ENCODE measurements at regions not wholly inside any gene's neighbourhood (a gene's known extent, or its start where the extent isn't known, plus 50 kb on each side); places are given as distances from the start of the nearest gene placed in this dataset.
A peak's percentile ranks its signal among the peaks of the same experiment; 100 is the strongest.

DNA sequence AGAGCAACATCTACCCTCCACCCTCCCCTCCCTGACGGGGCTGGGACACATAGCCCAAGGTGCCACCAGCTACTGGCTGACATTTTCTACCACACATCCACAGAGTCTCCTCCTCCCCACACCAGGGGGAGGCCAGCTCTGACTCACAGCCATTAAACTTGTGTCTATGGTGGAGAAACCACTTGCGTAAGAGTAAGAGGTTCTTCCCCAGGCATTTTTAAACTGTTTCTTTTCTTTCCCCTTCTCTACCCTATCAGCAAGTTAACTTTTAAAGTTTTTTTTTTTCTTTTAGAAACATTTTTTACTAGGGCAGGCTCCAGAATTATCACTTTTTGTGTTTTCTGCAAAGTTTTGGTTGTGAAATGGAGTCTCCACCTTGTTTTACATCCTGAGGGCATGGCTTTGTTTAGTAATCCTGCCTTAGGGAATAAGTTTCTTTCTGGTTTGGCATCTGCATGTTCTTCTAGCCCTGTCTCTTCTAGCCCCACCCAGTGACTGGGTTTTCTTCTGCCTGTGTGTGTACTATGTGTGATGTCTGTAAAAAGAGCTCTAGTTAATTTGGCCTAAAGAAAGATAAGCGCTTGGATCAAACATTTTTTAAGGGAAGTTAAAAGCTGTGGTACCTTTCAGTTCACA, 148.8 kb upstream of the GADL1 start:
- Histone ChIP-seq H3K4me1 (no peaks in the 10 kb centered on the region), H3K4me3 (no peak overlapping the region), H3K27me3 (ENCODE audit: low read depth) (no peaks in the 10 kb centered on the region), H3K36me3 (replicated peaks) (no peaks in the 10 kb centered on the region), H3K9me3 (no peaks in the 10 kb centered on the region)
- in situ Hi-C loops (cut with MboI; ENCODE audit: low sequenced_read_pairs): no loop called here
- DNase-seq (ENCODE audit: low spot score in 2 of 2): no peak

DNA sequence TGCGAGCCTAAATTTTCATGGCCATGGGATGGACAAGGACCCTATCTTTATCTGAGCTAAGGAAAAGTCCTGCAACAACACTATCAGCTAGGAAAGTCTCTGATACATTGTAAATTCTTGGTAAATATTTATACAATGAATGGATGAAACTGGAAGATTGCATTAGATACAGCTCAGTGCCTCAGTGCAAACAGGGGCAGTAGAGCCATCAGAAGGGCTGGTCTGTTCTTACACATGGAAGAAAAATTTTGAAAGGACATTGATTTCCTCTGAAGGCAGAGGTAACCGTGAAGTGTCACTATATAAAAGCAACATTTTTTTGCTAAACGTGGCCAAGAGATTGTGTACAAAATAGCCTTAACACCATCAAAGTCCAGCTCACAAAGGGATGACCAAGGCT, 153.2 kb upstream of the GADL1 start:
- DNase-seq (ENCODE audit: low spot score in 2 of 2): no peak
- no peak overlapping the region for H3K4me3 ChIP-seq
- in situ Hi-C loops (cut with MboI; ENCODE audit: low sequenced_read_pairs): no loop called here
- no peaks in the 10 kb centered on the region for H3K9me3 ChIP-seq
- no peaks in the 10 kb centered on the region for H3K36me3 ChIP-seq (replicated peaks)
- H3K27me3 ChIP-seq (ENCODE audit: low read depth): no peaks in the 10 kb centered on the region
- no peaks in the 10 kb centered on the region for H3K4me1 ChIP-seq

DNA sequence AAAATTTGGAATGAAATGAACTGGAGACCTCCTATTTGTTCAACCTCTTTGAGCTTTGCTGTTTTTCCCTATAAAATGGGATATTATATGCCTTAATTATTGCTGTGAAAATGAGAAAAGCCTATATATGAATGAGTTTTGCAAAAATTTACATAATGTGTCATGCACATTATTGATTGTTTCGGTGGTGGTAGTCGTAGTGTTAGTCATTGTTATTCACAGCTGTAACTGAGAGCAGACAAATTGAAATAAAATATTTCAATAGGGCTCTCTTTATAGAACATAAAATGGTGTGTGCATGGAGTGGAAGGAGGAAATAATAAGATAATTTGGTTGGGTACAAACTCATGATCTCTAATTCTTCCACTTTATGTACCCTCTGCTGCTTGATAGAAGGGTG, 153.7 kb upstream of the GADL1 start:
- no peak for DNase-seq (ENCODE audit: low spot score in 2 of 2)

DNA sequence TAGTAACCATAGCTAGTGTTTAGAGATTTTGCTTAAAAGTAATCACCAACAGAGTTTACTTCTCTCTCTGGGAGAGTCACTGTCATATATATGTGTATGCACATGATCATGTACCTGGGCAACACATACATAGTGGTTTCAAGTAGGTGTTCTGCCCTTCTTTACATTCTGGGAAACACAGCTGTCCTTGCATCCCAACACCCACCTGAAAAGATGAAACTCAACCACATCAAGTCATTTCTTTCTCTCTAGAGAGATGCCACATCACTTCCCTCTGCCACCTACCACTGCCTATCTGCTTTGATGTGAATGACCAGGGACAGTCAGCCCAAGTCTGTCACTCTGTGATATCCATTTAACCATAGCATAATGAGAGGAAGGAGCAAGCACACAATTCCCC, 155.8 kb upstream of the GADL1 start:
- in situ Hi-C loops (cut with MboI; ENCODE audit: low sequenced_read_pairs): no loop called here
- no peak overlapping the region for H3K4me3 ChIP-seq
- DNase-seq (ENCODE audit: low spot score in 2 of 2): no peak
- no peaks in the 10 kb centered on the region for H3K4me1 ChIP-seq
- H3K36me3 ChIP-seq (replicated peaks): no peaks in the 10 kb centered on the region
- H3K27me3 ChIP-seq (ENCODE audit: low read depth): no peaks in the 10 kb centered on the region
- H3K9me3 ChIP-seq: no peaks in the 10 kb centered on the region

More for the DNA sequence above, 153.7 kb upstream of the GADL1 start:
- no peaks in the 10 kb centered on the region for H3K27me3 ChIP-seq (ENCODE audit: low read depth)
- no peaks in the 10 kb centered on the region for H3K4me1 ChIP-seq
- no peaks in the 10 kb centered on the region for H3K9me3 ChIP-seq
- in situ Hi-C loops (cut with MboI; ENCODE audit: low sequenced_read_pairs): no loop called here
- H3K36me3 ChIP-seq (replicated peaks): no peaks in the 10 kb centered on the region
- no peak overlapping the region for H3K4me3 ChIP-seq

DNA sequence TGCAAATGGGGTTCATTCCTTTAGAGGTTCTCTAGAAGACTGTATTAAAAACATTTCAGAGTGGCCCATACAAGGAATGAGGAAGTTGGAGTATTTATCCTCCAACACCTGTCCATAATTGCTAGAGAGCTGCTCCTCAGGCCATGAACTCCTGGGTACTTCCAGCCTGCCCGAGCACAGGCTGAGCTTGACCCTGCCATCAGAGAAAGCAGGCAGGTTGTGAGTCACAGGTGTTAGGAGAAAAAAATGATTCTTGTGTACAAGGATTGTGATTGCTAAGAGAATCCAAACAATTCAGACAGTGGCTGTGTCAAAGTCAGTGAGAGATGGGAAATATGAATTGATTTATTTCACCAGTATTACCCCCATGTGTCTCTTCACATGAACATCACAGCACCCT, 156.8 kb upstream of the GADL1 start:
- H3K36me3 ChIP-seq (replicated peaks): no peaks in the 10 kb centered on the region
- no peak for DNase-seq (ENCODE audit: low spot score in 2 of 2)
- in situ Hi-C loops (cut with MboI; ENCODE audit: low sequenced_read_pairs): no loop called here
- H3K4me1 ChIP-seq: no peaks in the 10 kb centered on the region
- H3K9me3 ChIP-seq: no peaks in the 10 kb centered on the region
- no peak overlapping the region for H3K4me3 ChIP-seq
- no peaks in the 10 kb centered on the region for H3K27me3 ChIP-seq (ENCODE audit: low read depth)

DNA sequence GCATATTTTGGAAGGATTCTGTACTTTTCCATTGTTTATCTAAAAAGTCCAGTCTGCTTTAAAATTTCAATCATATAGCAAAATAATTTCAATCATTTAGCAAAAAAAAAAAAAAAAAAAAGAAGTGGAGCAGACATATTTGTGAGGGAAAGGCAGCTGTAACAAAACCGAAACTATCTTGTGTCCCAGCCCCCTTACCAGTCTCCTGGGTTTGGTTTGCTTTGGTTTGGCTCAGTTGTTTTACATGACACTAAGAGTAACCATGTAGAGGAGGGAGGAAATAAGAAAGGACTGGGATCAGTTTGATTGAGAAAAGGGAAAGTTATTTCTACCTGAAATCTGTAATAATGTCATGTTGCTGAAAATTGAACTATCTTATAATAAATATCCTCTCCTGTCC, 158.8 kb upstream of the GADL1 start:
- Histone ChIP-seq H3K9me3 (no peaks in the 10 kb centered on the region), H3K4me3 (no peak overlapping the region), H3K4me1 (no peaks in the 10 kb centered on the region), H3K27me3 (ENCODE audit: low read depth) (no peaks in the 10 kb centered on the region), H3K36me3 (replicated peaks) (no peaks in the 10 kb centered on the region)
- in situ Hi-C loops (cut with MboI; ENCODE audit: low sequenced_read_pairs): no loop called here
- no peak for DNase-seq (ENCODE audit: low spot score in 2 of 2)

DNA sequence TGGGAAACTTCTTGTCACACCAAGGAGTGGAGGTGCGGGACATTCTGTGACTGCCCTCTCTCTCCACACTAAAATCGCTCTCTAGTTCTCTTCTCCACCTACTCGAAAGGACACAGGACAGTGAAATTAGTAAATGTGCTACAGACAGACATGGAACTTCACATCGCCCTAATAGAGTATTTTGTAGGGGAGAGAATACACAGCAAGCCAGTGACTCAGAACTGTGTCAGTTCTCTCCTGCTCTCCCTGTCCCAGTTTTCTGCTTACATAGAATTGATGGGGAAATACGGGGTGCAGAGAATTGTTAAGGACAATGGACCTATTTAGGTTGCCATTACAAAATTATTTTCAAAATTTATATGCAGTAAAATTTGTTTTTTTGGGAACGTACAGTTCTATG, 159.6 kb upstream of the GADL1 start:
- Histone ChIP-seq H3K4me3 (no peak overlapping the region), H3K9me3 (no peaks in the 10 kb centered on the region), H3K4me1 (no peaks in the 10 kb centered on the region), H3K36me3 (replicated peaks) (no peaks in the 10 kb centered on the region), H3K27me3 (ENCODE audit: low read depth) (no peaks in the 10 kb centered on the region)
- in situ Hi-C loops (cut with MboI; ENCODE audit: low sequenced_read_pairs): no loop called here
- DNase-seq (ENCODE audit: low spot score in 2 of 2): no peak

DNA sequence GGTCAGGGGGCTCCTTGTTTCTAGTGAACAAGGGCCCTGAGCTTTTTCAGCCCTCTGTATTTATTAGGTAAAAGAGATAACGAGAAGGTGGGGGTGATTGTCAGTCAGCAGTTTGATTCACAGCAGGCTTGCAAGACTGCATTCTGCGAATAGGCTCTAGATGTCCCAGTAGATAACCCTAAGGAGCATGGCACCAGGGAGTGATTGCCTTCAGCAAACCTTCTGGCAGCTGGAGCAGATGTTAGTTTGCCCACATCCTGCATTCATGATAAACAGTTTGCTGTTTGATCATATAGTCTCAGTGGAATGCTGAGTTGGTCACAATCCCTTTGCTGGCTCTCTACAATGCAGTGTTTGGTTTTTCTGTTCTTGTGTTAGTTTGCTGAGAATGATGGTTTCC, 161.3 kb upstream of the GADL1 start:
- no peak overlapping the region for H3K4me3 ChIP-seq
- H3K4me1 ChIP-seq: no peaks in the 10 kb centered on the region
- DNase-seq (ENCODE audit: low spot score in 2 of 2): no peak

DNA sequence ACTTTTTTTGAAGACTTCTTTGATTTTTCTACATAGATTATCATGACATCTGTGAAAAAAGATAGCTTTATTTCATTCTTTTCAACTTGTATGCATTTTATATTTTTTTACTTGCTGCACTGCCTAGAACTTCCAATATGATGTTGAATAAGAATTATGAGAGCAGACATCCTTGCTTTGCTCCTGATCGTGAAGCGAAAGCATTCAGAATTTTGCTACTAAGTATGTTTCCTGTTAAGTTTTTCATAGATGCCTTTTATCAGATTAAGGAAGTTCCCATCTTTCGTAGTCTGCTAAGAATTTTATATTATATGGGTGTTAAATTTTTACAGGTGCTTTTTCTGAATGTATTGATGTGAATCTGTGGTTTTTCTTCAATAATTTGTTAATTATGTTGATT, 163.4 kb upstream of the GADL1 start:
- H3K36me3 ChIP-seq (replicated peaks): no peaks in the 10 kb centered on the region
- H3K9me3 ChIP-seq: no peaks in the 10 kb centered on the region
- in situ Hi-C loops (cut with MboI; ENCODE audit: low sequenced_read_pairs): no loop called here
- no peak overlapping the region for H3K4me3 ChIP-seq
- DNase-seq (ENCODE audit: low spot score in 2 of 2): no peak
- H3K4me1 ChIP-seq: no peaks in the 10 kb centered on the region
- no peaks in the 10 kb centered on the region for H3K27me3 ChIP-seq (ENCODE audit: low read depth)

More for the DNA sequence above, 161.3 kb upstream of the GADL1 start:
- in situ Hi-C loops (cut with MboI; ENCODE audit: low sequenced_read_pairs): no loop called here
- no peaks in the 10 kb centered on the region for H3K36me3 ChIP-seq (replicated peaks)
- no peaks in the 10 kb centered on the region for H3K9me3 ChIP-seq
- no peaks in the 10 kb centered on the region for H3K27me3 ChIP-seq (ENCODE audit: low read depth)

DNA sequence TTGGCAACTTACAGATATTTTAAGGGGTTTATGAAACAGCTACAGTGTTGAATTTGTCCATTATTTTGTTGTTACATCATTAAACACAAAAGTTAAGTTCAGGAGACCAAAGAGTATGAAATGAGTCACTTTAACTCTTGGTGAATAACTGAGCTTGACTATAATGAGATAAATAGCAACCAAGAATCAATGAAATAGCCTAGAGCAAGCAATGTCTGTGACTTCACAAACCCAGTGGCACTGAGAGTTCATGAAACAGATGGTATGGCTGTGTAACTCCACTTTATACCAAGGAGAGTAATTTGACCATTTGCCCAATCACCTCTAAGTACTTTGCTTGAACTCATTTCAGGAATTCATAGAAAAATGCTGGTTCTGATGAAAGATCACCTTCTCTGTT, 169.6 kb upstream of the GADL1 start:
- in situ Hi-C loops (cut with MboI; ENCODE audit: low sequenced_read_pairs): no loop called here

DNA sequence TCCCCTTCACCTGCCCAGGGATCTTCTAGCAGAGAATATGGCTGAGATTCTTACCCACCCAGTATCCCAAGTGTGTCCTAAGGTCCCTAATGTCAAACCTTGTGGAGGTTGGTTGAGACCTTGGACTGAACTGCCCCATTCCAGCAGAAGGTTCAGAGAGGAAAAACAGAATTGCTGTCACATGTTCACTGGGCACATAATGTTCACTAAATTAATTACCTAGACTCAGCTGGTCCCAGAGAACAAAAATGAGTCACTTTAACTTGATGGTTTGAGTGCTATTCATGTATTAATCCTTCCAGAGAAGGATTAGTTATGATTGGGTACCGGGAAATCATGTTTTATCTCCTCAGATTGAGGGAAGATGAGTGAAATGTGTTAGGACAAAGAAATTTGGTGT, 171.3 kb upstream of the GADL1 start:
- Histone ChIP-seq H3K36me3 (replicated peaks) (no peaks in the 10 kb centered on the region), H3K4me1 (peaks cover 8% of the 10 kb centered on the region), H3K9me3 (no peaks in the 10 kb centered on the region), H3K4me3 (no peak overlapping the region), H3K27me3 (ENCODE audit: low read depth) (no peaks in the 10 kb centered on the region)
- in situ Hi-C loops (cut with MboI; ENCODE audit: low sequenced_read_pairs): no loop called here
- DNase-seq (ENCODE audit: low spot score in 2 of 2): no peak

More for the DNA sequence above, 169.6 kb upstream of the GADL1 start:
- no peaks in the 10 kb centered on the region for H3K27me3 ChIP-seq (ENCODE audit: low read depth)
- peaks cover 8% of the 10 kb centered on the region for H3K4me1 ChIP-seq
- no peaks in the 10 kb centered on the region for H3K36me3 ChIP-seq (replicated peaks)
- no peak for DNase-seq (ENCODE audit: low spot score in 2 of 2)
- no peak overlapping the region for H3K4me3 ChIP-seq
- H3K9me3 ChIP-seq: no peaks in the 10 kb centered on the region

DNA sequence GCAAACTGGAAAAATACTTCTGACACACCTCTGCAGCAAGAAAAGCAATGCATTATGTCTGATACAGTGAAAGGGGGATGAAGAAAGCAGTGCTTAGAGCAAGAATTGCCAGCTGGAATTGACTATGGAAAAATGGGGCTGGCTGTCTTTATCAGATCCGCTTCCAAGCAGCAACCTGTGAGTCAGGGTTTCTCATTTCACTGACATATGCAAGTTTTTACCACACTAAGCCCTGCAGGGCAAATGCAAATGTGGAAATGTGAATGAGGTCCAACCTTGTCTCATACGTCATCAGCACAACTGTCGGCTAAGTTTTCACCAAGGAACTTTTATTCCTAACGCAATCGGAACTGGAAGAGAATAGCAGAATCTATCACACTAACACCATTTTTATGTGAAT, 172.5 kb upstream of the GADL1 start:
- no peaks in the 10 kb centered on the region for H3K36me3 ChIP-seq (replicated peaks)
- in situ Hi-C loops (cut with MboI; ENCODE audit: low sequenced_read_pairs): no loop called here
- H3K4me1 ChIP-seq: peaks cover 8% of the 10 kb centered on the region
- peaks cover 4% of the 10 kb centered on the region; the same call in 1 of the 2 replicates for H3K9me3 ChIP-seq
- peak; percentile 62 to 78 for DNase-seq (ENCODE audit: low spot score in 2 of 2)
- H3K27me3 ChIP-seq (ENCODE audit: low read depth): no peaks in the 10 kb centered on the region
- no peak overlapping the region for H3K4me3 ChIP-seq

DNA sequence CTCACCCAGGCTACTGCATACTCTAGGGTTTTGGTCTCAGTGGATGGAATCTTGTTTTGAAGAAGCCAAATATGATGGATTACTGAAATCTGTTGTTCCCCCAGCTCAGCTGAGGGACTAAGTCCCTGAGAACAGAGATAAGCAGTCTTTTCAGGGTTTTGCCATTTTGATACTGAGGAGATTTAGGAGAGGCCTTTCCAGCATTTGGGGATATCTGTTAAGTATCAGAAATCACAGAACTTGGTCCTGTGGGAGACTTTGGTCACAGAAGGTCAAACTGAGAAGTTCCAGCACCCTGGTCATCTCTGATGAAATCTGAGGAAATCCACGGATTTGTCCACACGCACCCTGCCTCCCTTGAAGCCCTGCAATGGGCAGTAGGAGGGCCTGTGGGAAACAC, 181.0 kb upstream of the GADL1 start:
- in situ Hi-C loops (cut with MboI; ENCODE audit: low sequenced_read_pairs): no loop called here
- DNase-seq (ENCODE audit: low spot score in 2 of 2): no peak
- peaks cover 4% of the 10 kb centered on the region; the same call in 1 of the 2 replicates for H3K9me3 ChIP-seq
- H3K27me3 ChIP-seq (ENCODE audit: low read depth): no peaks in the 10 kb centered on the region
- no peaks in the 10 kb centered on the region; the same call in none of the 2 replicates for H3K4me1 ChIP-seq
- no peak overlapping the region for H3K4me3 ChIP-seq
- no peaks in the 10 kb centered on the region for H3K36me3 ChIP-seq (replicated peaks)

DNA sequence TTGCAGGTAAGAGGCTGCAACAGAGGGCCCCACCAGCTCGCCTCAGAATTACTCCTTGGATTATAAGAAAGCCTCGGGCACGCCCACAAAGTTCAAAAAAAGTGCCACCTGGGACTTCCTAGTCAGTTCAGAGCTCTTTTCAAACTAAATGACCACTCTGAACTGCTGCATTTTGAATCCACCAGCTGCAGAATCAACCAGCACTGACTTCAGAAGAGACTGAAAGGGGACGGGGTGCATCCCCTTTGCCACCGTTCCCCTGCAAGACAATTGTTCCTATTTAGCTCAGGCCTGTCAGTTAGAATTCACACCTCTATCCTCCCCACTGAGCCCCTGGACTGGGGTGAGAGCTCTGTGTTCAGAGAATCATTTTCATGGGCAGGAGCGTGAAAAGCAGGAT, 181.4 kb upstream of the GADL1 start:
- H3K4me3 ChIP-seq: no peak overlapping the region
- no peaks in the 10 kb centered on the region for H3K27me3 ChIP-seq (ENCODE audit: low read depth)
- in situ Hi-C loops (cut with MboI; ENCODE audit: low sequenced_read_pairs): no loop called here
- DNase-seq (ENCODE audit: low spot score in 2 of 2): no peak
- H3K9me3 ChIP-seq: peaks cover 4% of the 10 kb centered on the region; the same call in 1 of the 2 replicates
- no peaks in the 10 kb centered on the region; the same call in none of the 2 replicates for H3K4me1 ChIP-seq
- no peaks in the 10 kb centered on the region for H3K36me3 ChIP-seq (replicated peaks)

DNA sequence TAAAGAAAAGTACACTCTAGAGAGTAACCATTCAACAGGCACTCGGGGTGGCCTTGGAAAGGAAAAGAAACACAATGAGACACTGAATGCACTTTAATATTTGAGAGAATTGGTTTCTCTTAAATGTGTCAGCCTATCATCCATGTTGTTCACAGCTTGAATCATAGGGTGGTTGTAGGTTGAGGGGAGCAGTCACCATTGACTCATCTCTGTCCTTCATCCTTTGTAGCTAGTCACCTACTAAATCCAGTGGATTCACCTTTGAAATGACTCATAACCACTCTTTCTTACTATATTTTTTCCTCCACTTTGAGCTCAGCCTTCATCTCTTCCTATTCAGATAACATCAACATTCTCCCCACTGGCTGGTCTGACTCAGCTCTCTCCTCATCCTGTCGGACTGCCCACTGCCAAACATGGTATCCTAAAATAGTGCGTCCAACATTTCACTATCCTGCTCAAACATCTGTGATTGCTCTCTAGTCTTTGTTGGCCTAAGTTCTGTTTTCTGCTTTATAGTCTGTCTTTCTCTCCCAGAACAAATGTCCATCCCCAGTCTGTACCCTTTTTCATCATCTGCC, 182.7 kb upstream of the GADL1 start:
- Histone ChIP-seq H3K4me1 (no peaks in the 10 kb centered on the region; the same call in 1 of the 2 replicates), H3K4me3 (no peak overlapping the region), H3K27me3 (ENCODE audit: low read depth) (no peaks in the 10 kb centered on the region), H3K36me3 (replicated peaks) (no peaks in the 10 kb centered on the region), H3K9me3 (no peaks in the 10 kb centered on the region)
- in situ Hi-C loops (cut with MboI; ENCODE audit: low sequenced_read_pairs): no loop called here
- DNase-seq (ENCODE audit: low spot score in 2 of 2): no peak
